ENCODE measurements at regions not wholly inside any gene's neighbourhood (a gene's known extent, or its start where the extent isn't known, plus 50 kb on each side); places are given as distances from the start of the nearest gene placed in this dataset.

- TF ChIP-seq ETV6 (CRISPR knock-in tag; IDR thresholded peaks at IDR 0.05): no peak
- TF ChIP-seq CTCF (IDR thresholded peaks at IDR 0.05): no peak
- no peak for TF ChIP-seq USF2 (CRISPR knock-in tag; IDR thresholded peaks at IDR 0.05)
- TF ChIP-seq JUN (CRISPR knock-in tag; IDR thresholded peaks at IDR 0.05): no peak
- TF ChIP-seq KAT7 (CRISPR knock-in tag; IDR thresholded peaks at IDR 0.05; ENCODE audit: borderline replicate concordance): no peak
Observed at GRCh38 chr17:74002241-74002640, 201.2 kb upstream of the RPL38 start.
